AG04449 (cell line): ENCODE measurements at regions not wholly inside any gene's neighbourhood (a gene's known extent, or its start where the extent isn't known, plus 50 kb on each side); places are given as distances from the start of the nearest gene placed in this dataset.

ENCODE experiments used
- CTCF ChIA-PET: fragments of 350-600 bp; formaldehyde crosslinking; extraction: SDS; loops from one replicate; lab custom pipeline; 2021; ENCODE audit warnings: antibody characterized with exemption; lab: Yijun Ruan, JAX
- POLR2A ChIA-PET: fragments of 400-600, 350-600 bp; formaldehyde crosslinking; extraction: SDS; loops from one replicate; lab custom pipeline; 2020; ENCODE audit warnings: antibody characterized with exemption, inconsistent platforms; lab: Yijun Ruan, JAX
- DNase-seq: peaks from one replicate; pipeline ENCODE4 v3.0.0-alpha.2; 2010; ENCODE audit warnings: low read depth, low spot score
- H3K4me3 ChIP-seq: 2 replicates; pipeline ENCODE4 v1.5.1; 2011; ENCODE audit warnings: low read depth, mild to moderate bottlenecking, control low read depth, low read length
- CTCF ChIP-seq: IDR thresholded peaks from one replicate; pipeline ENCODE4 v1.5.1; 2011; ENCODE audit warnings: mild to moderate bottlenecking, moderate library complexity, low read length, control low read depth, inconsistent platforms; ENCODE audit not compliant: insufficient read depth; ENCODE audit errors: missing control alignments

- no peak overlapping the region for H3K4me3 ChIP-seq
- ChIA-PET POLR2A (no interaction called here), CTCF (no interaction called here)
- TF ChIP-seq CTCF: no peak
- no peak for DNase-seq
Measured at GRCh38 chr3:127408684-127409420, 121.0 kb upstream of the PRR20G start.

GRCh38 chr3:127408022-127408683, 120.3 kb upstream of the PRR20G start:
- no peak overlapping the region for H3K4me3 ChIP-seq
- ChIA-PET POLR2A (no interaction called here), CTCF (no interaction called here)
- no peak for DNase-seq
- no peak for TF ChIP-seq CTCF

GRCh38 chr3:127407026-127407939, 119.4 kb upstream of the PRR20G start:
- H3K4me3 ChIP-seq: no peak overlapping the region
- no peak for TF ChIP-seq CTCF
- CTCF ChIA-PET: no interaction called here
- POLR2A ChIA-PET: no interaction called here
- no peak for DNase-seq

GRCh38 chr3:127406309-127407025, 118.6 kb upstream of the PRR20G start:
- TF ChIP-seq CTCF: no peak
- CTCF ChIA-PET: no interaction called here
- no peak for DNase-seq
- POLR2A ChIA-PET: no interaction called here
- H3K4me3 ChIP-seq: no peak overlapping the region

GRCh38 chr3:127405791-127406190, 117.9 kb upstream of the PRR20G start:
- TF ChIP-seq CTCF: no peak
- ChIA-PET POLR2A (no interaction called here), CTCF (no interaction called here)
- no peak overlapping the region for H3K4me3 ChIP-seq
- DNase-seq: no peak
